ENCODE measurements at regions not wholly inside any gene's neighbourhood (a gene's known extent, or its start where the extent isn't known, plus 50 kb on each side); places are given as distances from the start of the nearest gene placed in this dataset.
"Not testable (repeated sequence)": the region's sequence is repeated elsewhere in the genome, so short reads cannot be mapped to it uniquely, and the experiment has no call there.

GRCh38 chr4:64037033-64037432 is 372.2 kb downstream of the TECRL start:
- DNase-seq; H3K9me3 ChIP-seq; H3K4me3 Mint-ChIP-seq; H3K4me3 ChIP-seq (ENCODE audit: control insufficient read depth in 1 of 2, extremely low read depth in 1 of 2, low read length in 1 of 2); CTCF ChIA-PET; ATAC-seq (replicated peaks in 1 of 4); H3K27ac Mint-ChIP-seq; H3K36me3 ChIP-seq (ENCODE audit: control insufficient read depth in 2 of 2, extremely low read depth in 1 of 2, insufficient read depth in 1 of 2, low read length in 1 of 2); H3K27me3 Mint-ChIP-seq; H3K4me1 Mint-ChIP-seq; H3K4me1 ChIP-seq (ENCODE audit: control insufficient read depth in 1 of 2, extremely low read depth in 1 of 2, insufficient read depth in 2 of 2, low read length in 2 of 2); H3K27ac ChIP-seq (ENCODE audit: low read length); POLR2A ChIA-PET; H3K36me3 Mint-ChIP-seq; H3K27me3 ChIP-seq (replicated peaks in 1 of 2; ENCODE audit: control insufficient read depth in 2 of 2, extremely low read depth in 1 of 2, insufficient read depth in 2 of 2, low read length in 1 of 2): not testable (repeated sequence)
- WGBS (ENCODE audit: insufficient coverage) = 95% methylated on average over 22 of the region's 23 CpGs
- H3K9me3 Mint-ChIP-seq = peaks cover 7 to 26% (median 8%) of the 10 kb centered on the region in 3 donors

GRCh38 chr4:64022560-64022959 is 386.7 kb downstream of the TECRL start:
- no peaks in the 10 kb centered on the region for H3K36me3 Mint-ChIP-seq
- ATAC-seq (replicated peaks in 1 of 4) = no peak
- Histone ChIP-seq H3K4me1 (ENCODE audit: control insufficient read depth in 1 of 2, extremely low read depth in 1 of 2, insufficient read depth in 2 of 2, low read length in 2 of 2) (no peaks in the 10 kb centered on the region), H3K9me3 (no peaks in the 10 kb centered on the region), H3K27me3 (replicated peaks in 1 of 2; ENCODE audit: control insufficient read depth in 2 of 2, extremely low read depth in 1 of 2, insufficient read depth in 2 of 2, low read length in 1 of 2) (no peaks in the 10 kb centered on the region), H3K27ac (ENCODE audit: low read length) (no peak overlapping the region), H3K36me3 (ENCODE audit: control insufficient read depth in 2 of 2, extremely low read depth in 1 of 2, insufficient read depth in 1 of 2, low read length in 1 of 2) (no peaks in the 10 kb centered on the region), H3K4me3 (ENCODE audit: control insufficient read depth in 1 of 2, extremely low read depth in 1 of 2, low read length in 1 of 2) (no peak overlapping the region)
- CTCF ChIA-PET = no interaction called here
- POLR2A ChIA-PET = no interaction called here
- H3K4me1 Mint-ChIP-seq = no peaks in the 10 kb centered on the region
- no peak overlapping the region for H3K27ac Mint-ChIP-seq
- peaks cover 19 to 34% (median 29%) of the 10 kb centered on the region in 3 donors for H3K9me3 Mint-ChIP-seq
- H3K4me3 Mint-ChIP-seq = no peak overlapping the region
- H3K27me3 Mint-ChIP-seq = no peaks in the 10 kb centered on the region
- DNase-seq = no peak

GRCh38 chr4:64016893-64017292 is 392.4 kb downstream of the TECRL start:
- DNase-seq = no peak
- Mint-ChIP-seq H3K4me1 (no peaks in the 10 kb centered on the region), H3K27me3 (no peaks in the 10 kb centered on the region), H3K27ac (no peak overlapping the region), H3K9me3 (peaks cover 4 to 25% (median 16%) of the 10 kb centered on the region in 3 donors), H3K4me3 (no peak overlapping the region), H3K36me3 (no peaks in the 10 kb centered on the region)
- 84% methylated on average over 11 of the region's 11 CpGs for WGBS (ENCODE audit: insufficient coverage)
- ChIA-PET CTCF (no interaction called here), POLR2A (no interaction called here)
- no peak for ATAC-seq (replicated peaks in 1 of 4)
- H3K9me3 ChIP-seq = no peaks in the 10 kb centered on the region
- H3K36me3 ChIP-seq (ENCODE audit: control insufficient read depth in 2 of 2, extremely low read depth in 1 of 2, insufficient read depth in 1 of 2, low read length in 1 of 2) = no peaks in the 10 kb centered on the region
- H3K4me1 ChIP-seq (ENCODE audit: control insufficient read depth in 1 of 2, extremely low read depth in 1 of 2, insufficient read depth in 2 of 2, low read length in 2 of 2) = no peaks in the 10 kb centered on the region
- no peak overlapping the region for H3K4me3 ChIP-seq (ENCODE audit: control insufficient read depth in 1 of 2, extremely low read depth in 1 of 2, low read length in 1 of 2)
- H3K27ac ChIP-seq (ENCODE audit: low read length) = no peak overlapping the region
- H3K27me3 ChIP-seq (replicated peaks in 1 of 2; ENCODE audit: control insufficient read depth in 2 of 2, extremely low read depth in 1 of 2, insufficient read depth in 2 of 2, low read length in 1 of 2) = no peaks in the 10 kb centered on the region

- no peaks in the 10 kb centered on the region for H3K27me3 Mint-ChIP-seq
- no peak for ATAC-seq (replicated peaks in 1 of 4)
- no peaks in the 10 kb centered on the region for H3K27me3 ChIP-seq (replicated peaks in 1 of 2; ENCODE audit: control insufficient read depth in 2 of 2, extremely low read depth in 1 of 2, insufficient read depth in 2 of 2, low read length in 1 of 2)
- no peak overlapping the region for H3K27ac ChIP-seq (ENCODE audit: low read length)
- no peak overlapping the region for H3K27ac Mint-ChIP-seq
- H3K36me3 Mint-ChIP-seq = no peaks in the 10 kb centered on the region
- no peak overlapping the region for H3K4me3 Mint-ChIP-seq
- H3K9me3 ChIP-seq = no peaks in the 10 kb centered on the region
- DNase-seq = no peak
- ChIA-PET CTCF (no interaction called here), POLR2A (no interaction called here)
- H3K4me1 Mint-ChIP-seq = no peaks in the 10 kb centered on the region
- H3K4me3 ChIP-seq (ENCODE audit: control insufficient read depth in 1 of 2, extremely low read depth in 1 of 2, low read length in 1 of 2) = no peak overlapping the region
- H3K36me3 ChIP-seq (ENCODE audit: control insufficient read depth in 2 of 2, extremely low read depth in 1 of 2, insufficient read depth in 1 of 2, low read length in 1 of 2) = no peaks in the 10 kb centered on the region
- no CpG with 5 or more reads among the region's 5 CpGs for WGBS (ENCODE audit: insufficient coverage)
- H3K4me1 ChIP-seq (ENCODE audit: control insufficient read depth in 1 of 2, extremely low read depth in 1 of 2, insufficient read depth in 2 of 2, low read length in 2 of 2) = no peaks in the 10 kb centered on the region
- peaks cover 8 to 20% (median 12%) of the 10 kb centered on the region in 3 donors for H3K9me3 Mint-ChIP-seq
Measured at GRCh38 chr4:64014647-64015046, 394.6 kb downstream of the TECRL start.

- H3K4me1 Mint-ChIP-seq = no peaks in the 10 kb centered on the region
- no peak overlapping the region for H3K4me3 Mint-ChIP-seq
- H3K27me3 Mint-ChIP-seq = no peaks in the 10 kb centered on the region
- no peaks in the 10 kb centered on the region for H3K4me1 ChIP-seq (ENCODE audit: control insufficient read depth in 1 of 2, extremely low read depth in 1 of 2, insufficient read depth in 2 of 2, low read length in 2 of 2)
- ChIA-PET CTCF (no interaction called here), POLR2A (interaction anchor here in 1 of 2 donors (0.8 kb wide), 1 partner anchor 61 kb away, joined by 4 read pairs; no protein-coding TSS in a partner anchor)
- ATAC-seq (replicated peaks in 1 of 4) = no peak
- no peak overlapping the region for H3K27ac ChIP-seq (ENCODE audit: low read length)
- no peak overlapping the region for H3K4me3 ChIP-seq (ENCODE audit: control insufficient read depth in 1 of 2, extremely low read depth in 1 of 2, low read length in 1 of 2)
- DNase-seq = no peak
- no CpG with 5 or more reads among the region's 5 CpGs for WGBS (ENCODE audit: insufficient coverage)
- H3K36me3 Mint-ChIP-seq = no peaks in the 10 kb centered on the region
- H3K9me3 Mint-ChIP-seq = peaks cover 23 to 33% (median 30%) of the 10 kb centered on the region in 3 donors
- H3K36me3 ChIP-seq (ENCODE audit: control insufficient read depth in 2 of 2, extremely low read depth in 1 of 2, insufficient read depth in 1 of 2, low read length in 1 of 2) = no peaks in the 10 kb centered on the region
- no peaks in the 10 kb centered on the region for H3K9me3 ChIP-seq
- H3K27me3 ChIP-seq (replicated peaks in 1 of 2; ENCODE audit: control insufficient read depth in 2 of 2, extremely low read depth in 1 of 2, insufficient read depth in 2 of 2, low read length in 1 of 2) = no peaks in the 10 kb centered on the region
- no peak overlapping the region for H3K27ac Mint-ChIP-seq
Measured at GRCh38 chr4:64001229-64001898, 407.9 kb downstream of the TECRL start.

GRCh38 chr4:64000241-64000640 is 409.0 kb downstream of the TECRL start:
- Mint-ChIP-seq H3K27me3 (no peaks in the 10 kb centered on the region), H3K27ac (no peak overlapping the region), H3K36me3 (no peaks in the 10 kb centered on the region), H3K4me1 (no peaks in the 10 kb centered on the region), H3K9me3 (peaks cover 19 to 38% (median 29%) of the 10 kb centered on the region in 3 donors), H3K4me3 (no peak overlapping the region)
- ChIA-PET CTCF (no interaction called here), POLR2A (no interaction called here)
- DNase-seq (no peak), ATAC-seq (replicated peaks in 1 of 4) (no peak)
- Histone ChIP-seq H3K9me3 (no peaks in the 10 kb centered on the region), H3K36me3 (ENCODE audit: control insufficient read depth in 2 of 2, extremely low read depth in 1 of 2, insufficient read depth in 1 of 2, low read length in 1 of 2) (no peaks in the 10 kb centered on the region), H3K4me3 (ENCODE audit: control insufficient read depth in 1 of 2, extremely low read depth in 1 of 2, low read length in 1 of 2) (no peak overlapping the region), H3K4me1 (ENCODE audit: control insufficient read depth in 1 of 2, extremely low read depth in 1 of 2, insufficient read depth in 2 of 2, low read length in 2 of 2) (no peaks in the 10 kb centered on the region), H3K27ac (ENCODE audit: low read length) (no peak overlapping the region), H3K27me3 (replicated peaks in 1 of 2; ENCODE audit: control insufficient read depth in 2 of 2, extremely low read depth in 1 of 2, insufficient read depth in 2 of 2, low read length in 1 of 2) (no peaks in the 10 kb centered on the region)

GRCh38 chr4:63986253-63986652 is 423.0 kb downstream of the TECRL start:
- no peaks in the 10 kb centered on the region for H3K4me1 ChIP-seq (ENCODE audit: control insufficient read depth in 1 of 2, extremely low read depth in 1 of 2, insufficient read depth in 2 of 2, low read length in 2 of 2)
- POLR2A ChIA-PET = no interaction called here
- Mint-ChIP-seq H3K27ac (no peak overlapping the region), H3K27me3 (no peaks in the 10 kb centered on the region), H3K9me3 (peaks cover 22 to 45% (median 30%) of the 10 kb centered on the region in 3 donors), H3K4me1 (no peaks in the 10 kb centered on the region), H3K36me3 (no peaks in the 10 kb centered on the region), H3K4me3 (no peak overlapping the region)
- H3K4me3 ChIP-seq (ENCODE audit: control insufficient read depth in 1 of 2, extremely low read depth in 1 of 2, low read length in 1 of 2) = no peak overlapping the region
- no peak for DNase-seq
- CTCF ChIA-PET = no interaction called here
- no peak for ATAC-seq (replicated peaks in 1 of 4)
- no peak overlapping the region for H3K27ac ChIP-seq (ENCODE audit: low read length)
- no peaks in the 10 kb centered on the region for H3K9me3 ChIP-seq
- H3K27me3 ChIP-seq (replicated peaks in 1 of 2; ENCODE audit: control insufficient read depth in 2 of 2, extremely low read depth in 1 of 2, insufficient read depth in 2 of 2, low read length in 1 of 2) = no peaks in the 10 kb centered on the region
- H3K36me3 ChIP-seq (ENCODE audit: control insufficient read depth in 2 of 2, extremely low read depth in 1 of 2, insufficient read depth in 1 of 2, low read length in 1 of 2) = no peaks in the 10 kb centered on the region
- no CpG with 5 or more reads among the region's 1 CpG for WGBS (ENCODE audit: insufficient coverage)
